Spleen (tissue), 11 donors: ENCODE measurements at regions not wholly inside any gene's neighbourhood (a gene's known extent, or its start where the extent isn't known, plus 50 kb on each side); places are given as distances from the start of the nearest gene placed in this dataset.
"Not testable (repeated sequence)": the region's sequence is repeated elsewhere in the genome, so short reads cannot be mapped to it uniquely, and the experiment has no call there.

Experiments used
- DNase-seq: peaks from one replicate; pipeline ENCODE4 v3.0.0-alpha.2; 2020
- H3K27ac ChIP-seq, 8 donors: fragments of 200-600 bp; sonication (generic) in 7 of 8; 1 replicate in 4 of 8; 2 replicates in 4 of 8; pipeline versions ENCODE4 v1.5.0 to v1.8.0; 2016 to 2021; ENCODE audit warnings: inconsistent platforms in 4 of 8, mild to moderate bottlenecking in 4 of 8, moderate library complexity in 1 of 8
- H3K27me3 ChIP-seq, 7 donors: fragments of 200-600 bp; sonication (generic) in 6 of 7; replicated peaks in 1 of 7; 1 replicate in 4 of 7; 2 replicates in 3 of 7; pipeline versions ENCODE4 v1.5.0 to v1.8.0; 2016 to 2021; ENCODE audit warnings: inconsistent platforms in 3 of 7, mild to moderate bottlenecking in 1 of 7
- H3K36me3 ChIP-seq, 6 donors: fragments of 200-600 bp; sonication (generic) in 5 of 6; 1 replicate in 4 of 6; 2 replicates in 2 of 6; pipeline versions ENCODE4 v1.5.0 to v1.8.0; 2016 to 2021; ENCODE audit warnings: inconsistent platforms in 2 of 6
- H3K4me1 ChIP-seq, 6 donors: fragments of 200-600 bp; sonication (generic) in 5 of 6; 1 replicate in 3 of 6; 2 replicates in 3 of 6; pipeline versions ENCODE4 v1.5.0 to v1.8.0; 2016 to 2021; ENCODE audit warnings: inconsistent platforms in 3 of 6
- H3K4me3 ChIP-seq, 8 donors: fragments of 200-600 bp; sonication (generic) in 7 of 8; 1 replicate in 4 of 8; 2 replicates in 4 of 8; pipeline versions ENCODE4 v1.5.0 to v1.8.0; 2016 to 2021; ENCODE audit warnings: inconsistent platforms in 4 of 8, mild to moderate bottlenecking in 4 of 8, moderate library complexity in 2 of 8
- H3K9me3 ChIP-seq, 8 donors: fragments of 200-600 bp; sonication (generic) in 7 of 8; 1 replicate in 4 of 8; 2 replicates in 4 of 8; pipeline versions ENCODE4 v1.5.0 to v1.8.0; 2016 to 2021; ENCODE audit warnings: inconsistent platforms in 4 of 8
- POLR2A ChIP-seq, 3 donors: fragments of 450-650 bp; IDR thresholded peaks; one replicate each; pipeline ENCODE4 v1.5.1; 2017; ENCODE audit warnings: antibody characterized with exemption in 3 of 3, mild to moderate bottlenecking in 1 of 3
- POLR2AphosphoS5 ChIP-seq, 3 donors: sonication (generic); formaldehyde crosslinking; IDR thresholded peaks; one replicate each; pipeline ENCODE4 v1.5.1; 2017; ENCODE audit warnings: antibody characterized with exemption in 3 of 3
- WGBS, 5 donors: extraction: QIAGEN DNeasy Blood & Tissue Kit in 3 of 5; methylation state at CpG; one replicate each; pipeline versions ENCODE4 v1.1.5 to v1.1.7; 2013 to 2018; 5-methylcytosine and 5-hydroxymethylcytosine counted together
- intact Hi-C: fragments of 100-400 bp; cut with DNase I; formaldehyde crosslinking; loops from one replicate; pipeline ENCODE4 v1.15.0; 2023; ENCODE audit warnings: low total_unique reads
- TF ChIP-seq, protein P1 (sequence below), 11 experiments: fragments of 200-600 bp in 7 of 11; fragments of 450-650 bp in 4 of 11; sonication (generic) in 4 of 11; IDR thresholded peaks in 8 of 11; conservative IDR thresholded peaks in 3 of 11; 1 replicate in 7 of 11; 2 replicates in 4 of 11; pipeline versions ENCODE4 v1.4.0 to v1.8.0; 2016 to 2021; ENCODE audit warnings: antibody characterized with exemption in 11 of 11, inconsistent platforms in 4 of 11, mild to moderate bottlenecking in 1 of 11
- donor health status: healthy with polysubstance abuse.
- donor health status: DM: no; HTN: no; CAD: no; lungs with moderate emphysema.
- donor health status: DM: no; HTN: no; CAD: no.
- donor health status: Bipolar disorder and iron deficiency.
- donor health status: healthy.
- donor health status: DM: no; HTN: no; CAD: no.
- donor health status: DM: yes; HTN: yes; CAD: no.

DNA sequence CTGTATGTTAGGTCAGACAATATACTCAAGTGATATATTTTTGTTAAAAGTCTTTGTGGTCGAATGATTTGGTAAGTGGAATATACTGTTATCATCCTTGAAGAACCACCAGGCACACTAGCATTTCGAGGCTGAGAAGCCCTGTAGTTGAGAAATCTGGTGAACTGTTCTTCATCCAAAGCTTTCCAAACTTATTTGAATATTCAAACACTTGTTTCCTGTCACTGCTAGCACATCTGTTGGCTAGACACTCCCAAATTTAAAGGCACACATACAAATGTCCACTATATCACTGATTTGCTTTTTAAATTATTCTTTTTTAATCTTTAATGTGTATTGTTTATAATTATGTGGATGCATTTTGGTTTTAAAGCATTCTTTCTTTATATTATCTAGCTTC is 241.9 kb upstream of the CNTNAP5 start:
- no peak overlapping the region for H3K27ac ChIP-seq
- WGBS, 5 donors: 47 to 57% (median 55%) methylated on average over 2 of the region's 2 CpGs

DNA sequence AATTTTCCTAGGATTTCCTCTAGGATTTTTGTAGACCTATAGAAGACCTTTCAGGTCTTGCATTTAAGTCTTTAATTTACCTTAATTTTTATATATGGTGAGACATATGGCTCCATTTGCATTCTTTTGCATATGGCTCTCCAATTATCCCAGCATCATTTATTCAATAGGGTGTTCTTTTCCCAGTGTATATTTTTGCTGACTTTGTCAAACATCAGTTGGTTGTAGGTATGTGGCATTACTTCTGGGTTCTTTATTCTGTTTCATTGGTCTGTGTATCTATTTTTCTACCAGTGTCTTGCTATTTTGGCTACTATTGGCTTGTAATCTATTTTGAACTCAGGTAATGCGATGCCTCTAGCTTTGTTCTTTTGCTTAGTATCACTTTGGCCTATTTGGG is 239.8 kb upstream of the CNTNAP5 start:
- H3K27me3 ChIP-seq: no peaks in the 10 kb centered on the region
- H3K4me3 ChIP-seq: no peak overlapping the region
- WGBS, 5 donors: 51 to 98% (median 71%) methylated on average over 1 of the region's 1 CpG
- peaks cover 0 to 23% (median 14%) of the 10 kb centered on the region in 8 donors for H3K9me3 ChIP-seq
- no peaks in the 10 kb centered on the region for H3K4me1 ChIP-seq
- no peak overlapping the region for H3K27ac ChIP-seq
- DNase-seq: no peak
- intact Hi-C loops: no loop called here
- no peaks in the 10 kb centered on the region for H3K36me3 ChIP-seq
- TF ChIP-seq POLR2AphosphoS5 (IDR thresholded peaks at IDR 0.05) (no peak), POLR2A (IDR thresholded peaks at IDR 0.05) (no peak)
- TF ChIP-seq, protein P1, sequence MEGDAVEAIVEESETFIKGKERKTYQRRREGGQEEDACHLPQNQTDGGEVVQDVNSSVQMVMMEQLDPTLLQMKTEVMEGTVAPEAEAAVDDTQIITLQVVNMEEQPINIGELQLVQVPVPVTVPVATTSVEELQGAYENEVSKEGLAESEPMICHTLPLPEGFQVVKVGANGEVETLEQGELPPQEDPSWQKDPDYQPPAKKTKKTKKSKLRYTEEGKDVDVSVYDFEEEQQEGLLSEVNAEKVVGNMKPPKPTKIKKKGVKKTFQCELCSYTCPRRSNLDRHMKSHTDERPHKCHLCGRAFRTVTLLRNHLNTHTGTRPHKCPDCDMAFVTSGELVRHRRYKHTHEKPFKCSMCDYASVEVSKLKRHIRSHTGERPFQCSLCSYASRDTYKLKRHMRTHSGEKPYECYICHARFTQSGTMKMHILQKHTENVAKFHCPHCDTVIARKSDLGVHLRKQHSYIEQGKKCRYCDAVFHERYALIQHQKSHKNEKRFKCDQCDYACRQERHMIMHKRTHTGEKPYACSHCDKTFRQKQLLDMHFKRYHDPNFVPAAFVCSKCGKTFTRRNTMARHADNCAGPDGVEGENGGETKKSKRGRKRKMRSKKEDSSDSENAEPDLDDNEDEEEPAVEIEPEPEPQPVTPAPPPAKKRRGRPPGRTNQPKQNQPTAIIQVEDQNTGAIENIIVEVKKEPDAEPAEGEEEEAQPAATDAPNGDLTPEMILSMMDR (IDR thresholded peaks at IDR 0.05 in 8 of 11, conservative IDR thresholded peaks at IDR 0.05 in 3 of 11): no peak

More for the DNA sequence above, 241.9 kb upstream of the CNTNAP5 start:
- Histone ChIP-seq H3K27me3 (no peaks in the 10 kb centered on the region), H3K36me3 (no peaks in the 10 kb centered on the region), H3K9me3 (peaks cover 0 to 23% (median 14%) of the 10 kb centered on the region in 8 donors), H3K4me3 (no peak overlapping the region), H3K4me1 (no peaks in the 10 kb centered on the region)
- DNase-seq: no peak
- intact Hi-C loops: no loop called here
- TF ChIP-seq, protein P1 (IDR thresholded peaks at IDR 0.05 in 8 of 11, conservative IDR thresholded peaks at IDR 0.05 in 3 of 11): no peak
- TF ChIP-seq POLR2AphosphoS5 (IDR thresholded peaks at IDR 0.05) (no peak), POLR2A (IDR thresholded peaks at IDR 0.05) (no peak)

DNA sequence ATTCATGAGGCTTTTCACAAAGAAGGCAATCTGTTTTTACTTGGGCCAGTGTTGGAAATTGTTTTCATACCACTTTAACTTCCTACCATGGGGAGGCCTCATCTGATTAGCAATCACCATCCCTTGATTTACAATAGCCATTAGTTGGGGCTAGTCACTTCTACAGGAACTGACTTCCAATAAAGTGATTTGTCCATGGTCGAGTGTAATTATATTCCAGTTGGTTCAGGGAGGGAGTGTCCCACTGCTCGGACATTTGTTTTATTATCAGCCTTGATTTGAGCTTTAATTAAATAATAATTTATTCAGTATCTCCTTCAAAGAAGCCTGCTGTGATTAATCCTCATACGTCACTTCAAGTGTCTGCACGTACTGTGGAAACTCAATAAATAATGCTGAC is 233.9 kb upstream of the CNTNAP5 start:
- TF ChIP-seq, protein P1 (IDR thresholded peaks at IDR 0.05 in 8 of 11, conservative IDR thresholded peaks at IDR 0.05 in 3 of 11): no peak
- no peak for TF ChIP-seq POLR2A (IDR thresholded peaks at IDR 0.05)
- no peak for TF ChIP-seq POLR2AphosphoS5 (IDR thresholded peaks at IDR 0.05)
- H3K9me3 ChIP-seq: peaks cover 0 to 10% (median 5%) of the 10 kb centered on the region in 8 donors
- WGBS, 5 donors: 74 to 90% (median 78%) methylated on average over 4 of the region's 4 CpGs
- DNase-seq: no peak
- H3K27ac ChIP-seq: no peak overlapping the region
- intact Hi-C loops: no loop called here
- H3K27me3 ChIP-seq: no peaks in the 10 kb centered on the region
- H3K4me3 ChIP-seq: no peak overlapping the region
- H3K4me1 ChIP-seq: no peaks in the 10 kb centered on the region
- no peaks in the 10 kb centered on the region for H3K36me3 ChIP-seq

DNA sequence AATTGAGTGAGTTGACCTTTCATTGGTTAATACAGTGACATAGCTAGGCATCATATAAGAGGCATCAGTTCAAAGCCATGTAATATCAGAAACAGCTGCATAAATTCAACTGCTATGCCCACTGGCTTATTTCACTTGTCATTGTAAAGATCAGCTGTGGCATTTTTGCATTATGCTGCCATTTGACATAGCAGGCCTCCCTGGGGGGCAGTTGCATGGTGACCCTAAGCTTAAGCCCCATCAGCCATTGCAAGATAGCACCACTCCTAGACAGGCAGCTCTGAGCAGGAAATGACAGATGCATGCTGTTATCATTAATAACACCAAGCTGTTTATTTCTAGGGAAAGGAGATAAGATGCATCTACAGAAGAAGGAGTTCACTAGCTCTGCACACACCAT is 233.4 kb upstream of the CNTNAP5 start:
- Histone ChIP-seq H3K27ac (no peak overlapping the region), H3K9me3 (peaks cover 0 to 7% (median 3%) of the 10 kb centered on the region in 8 donors), H3K4me3 (no peak overlapping the region), H3K4me1 (no peaks in the 10 kb centered on the region), H3K36me3 (no peaks in the 10 kb centered on the region), H3K27me3 (no peaks in the 10 kb centered on the region)
- no peak for DNase-seq
- TF ChIP-seq, protein P1 (IDR thresholded peaks at IDR 0.05 in 8 of 11, conservative IDR thresholded peaks at IDR 0.05 in 3 of 11): no peak
- no peak for TF ChIP-seq POLR2A (IDR thresholded peaks at IDR 0.05)
- TF ChIP-seq POLR2AphosphoS5 (IDR thresholded peaks at IDR 0.05): no peak
- intact Hi-C loops: no loop called here

DNA sequence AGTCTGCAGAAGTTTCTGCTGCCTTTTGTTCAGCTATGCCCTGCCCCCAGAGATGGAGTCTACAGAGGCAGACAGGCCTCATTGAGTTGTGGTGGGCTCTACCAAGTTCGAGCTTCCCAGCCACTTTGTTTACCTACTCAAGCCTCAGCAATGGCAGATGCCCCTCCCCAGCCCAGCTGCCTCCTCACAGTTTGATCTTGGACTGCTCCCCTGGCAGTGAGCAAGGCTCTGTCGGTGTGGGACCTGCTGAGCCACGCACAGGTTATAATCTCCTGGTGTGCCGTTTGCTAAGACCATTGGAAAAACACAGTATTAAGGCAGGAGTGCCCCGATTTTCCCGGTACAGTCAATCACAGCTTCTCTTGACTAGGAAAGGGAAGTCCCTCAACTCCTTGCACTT is 221.0 kb upstream of the CNTNAP5 start:
- H3K27me3 ChIP-seq, DNase-seq, intact Hi-C loops, H3K4me3 ChIP-seq, H3K4me1 ChIP-seq, H3K36me3 ChIP-seq, H3K27ac ChIP-seq: not testable (repeated sequence)
- peaks cover 0 to 84% (median 61%) of the 10 kb centered on the region in 8 donors for H3K9me3 ChIP-seq
- 82 to 91% (median 86%) methylated on average over 4 to 6 of the region's 6 CpGs for WGBS, 5 donors

DNA sequence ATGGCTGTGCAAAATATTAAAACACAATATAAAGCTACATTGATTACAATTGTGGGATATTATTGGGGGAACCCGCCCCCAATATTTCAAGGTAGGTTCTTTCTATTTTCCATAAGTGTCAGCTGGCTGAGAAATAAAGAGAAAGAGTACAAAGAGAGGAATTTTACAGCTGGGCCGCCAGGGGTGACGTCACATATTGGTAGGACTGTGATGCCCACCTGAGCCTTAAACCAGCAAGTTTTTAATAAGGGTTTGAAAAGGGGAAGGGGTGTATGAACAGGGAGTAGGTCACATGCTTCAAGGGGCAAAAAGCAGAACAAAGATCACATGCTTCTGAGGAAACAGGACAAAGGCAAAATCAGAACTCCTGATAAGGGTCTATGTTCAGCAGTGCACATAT is 219.3 kb upstream of the CNTNAP5 start:
- 74 to 91% (median 83%) methylated on average over 3 of the region's 3 CpGs for WGBS, 5 donors
- intact Hi-C loops, DNase-seq, H3K27ac ChIP-seq, H3K36me3 ChIP-seq, H3K4me1 ChIP-seq, H3K4me3 ChIP-seq, H3K27me3 ChIP-seq: not testable (repeated sequence)
- peaks cover 0 to 92% (median 67%) of the 10 kb centered on the region in 8 donors for H3K9me3 ChIP-seq
